Liver (tissue), 8 donors: ENCODE measurements at regions not wholly inside any gene's neighbourhood (a gene's known extent, or its start where the extent isn't known, plus 50 kb on each side); places are given as distances from the start of the nearest gene placed in this dataset.

Experiments
- DNase-seq: peaks from one replicate; pipeline ENCODE4 v3.0.0-alpha.2; 2017; ENCODE audit warnings: low spot score
- H3K27ac ChIP-seq, 2 donors: one replicate each; pipeline ENCODE4 v1.7.0; 2013; ENCODE audit warnings: inconsistent platforms in 2 of 2, low read length in 2 of 2, control low read depth in 1 of 2, low read depth in 1 of 2, mild to moderate bottlenecking in 1 of 2
- H3K27me3 ChIP-seq, 4 donors: one replicate each; pipeline versions ENCODE4 v1.6.1 to v1.7.0; 2013; ENCODE audit warnings: low read length in 3 of 4, inconsistent platforms in 1 of 4, mild to moderate bottlenecking in 1 of 4, moderate library complexity in 1 of 4; ENCODE audit not compliant: control insufficient read depth in 4 of 4, insufficient read depth in 4 of 4
- H3K36me3 ChIP-seq, 4 donors: one replicate each; pipeline versions ENCODE4 v1.6.1 to v1.7.0; 2013; ENCODE audit warnings: low read length in 3 of 4, mild to moderate bottlenecking in 3 of 4, low read depth in 1 of 4, moderate library complexity in 1 of 4; ENCODE audit not compliant: control insufficient read depth in 4 of 4, insufficient read depth in 3 of 4
- H3K4me1 ChIP-seq, 4 donors: one replicate each; pipeline versions ENCODE4 v1.6.1 to v1.7.0; 2013; ENCODE audit warnings: low read length in 3 of 4, mild to moderate bottlenecking in 3 of 4, moderate library complexity in 1 of 4; ENCODE audit not compliant: control insufficient read depth in 4 of 4, insufficient read depth in 4 of 4
- H3K4me3 ChIP-seq, 3 donors: one replicate each; pipeline versions ENCODE4 v1.6.1 to v1.7.0; 2013; ENCODE audit warnings: low read length in 3 of 3, control low read depth in 1 of 3, low read depth in 1 of 3, mild to moderate bottlenecking in 1 of 3
- H3K9ac ChIP-seq, 2 donors: one replicate each; pipeline ENCODE4 v1.7.0; 2013; ENCODE audit warnings: low read length in 2 of 2, mild to moderate bottlenecking in 2 of 2, moderate library complexity in 2 of 2, control low read depth in 1 of 2, low read depth in 1 of 2
- H3K9me3 ChIP-seq, 4 donors: one replicate each; pipeline versions ENCODE4 v1.6.1 to v1.7.0; 2013; ENCODE audit warnings: low read length in 3 of 4; ENCODE audit not compliant: control insufficient read depth in 4 of 4
- EGR1 ChIP-seq, 2 donors: IDR thresholded peaks; 2 replicates each; pipeline ENCODE4 v1.6.1; 2016 to 2018; ENCODE audit warnings: antibody characterized with exemption in 2 of 2, low read depth in 2 of 2
- FOXA1 ChIP-seq: IDR thresholded peaks from 2 replicates; pipeline ENCODE4 v1.6.1; 2016; ENCODE audit warnings: antibody characterized with exemption
- FOXA2 ChIP-seq: IDR thresholded peaks from 2 replicates; pipeline ENCODE4 v1.6.1; 2016; ENCODE audit warnings: antibody characterized with exemption
- GABPA ChIP-seq, 2 donors: IDR thresholded peaks in 1 of 2; conservative IDR thresholded peaks in 1 of 2; 2 replicates each; pipeline ENCODE4 v1.6.1; 2016; ENCODE audit warnings: antibody characterized with exemption in 2 of 2, mild to moderate bottlenecking in 1 of 2, moderate library complexity in 1 of 2
- JUND ChIP-seq, 2 donors: IDR thresholded peaks; 2 replicates each; pipeline ENCODE4 v1.6.1; 2016; ENCODE audit warnings: antibody characterized with exemption in 2 of 2
- MAX ChIP-seq: IDR thresholded peaks from 2 replicates; pipeline ENCODE4 v1.6.1; 2016; ENCODE audit warnings: antibody characterized with exemption
- NR2F2 ChIP-seq: IDR thresholded peaks from 2 replicates; pipeline ENCODE4 v1.6.1; 2016; ENCODE audit warnings: antibody characterized with exemption
- RAD21 ChIP-seq, 2 donors: IDR thresholded peaks; 2 replicates each; pipeline ENCODE4 v1.6.1; 2016; ENCODE audit warnings: antibody characterized with exemption in 2 of 2, mild to moderate bottlenecking in 2 of 2
- REST ChIP-seq: IDR thresholded peaks from 2 replicates; pipeline ENCODE4 v1.6.1; 2016; ENCODE audit warnings: antibody characterized with exemption, mild to moderate bottlenecking
- RXRA ChIP-seq, 2 donors: IDR thresholded peaks; 2 replicates each; pipeline ENCODE4 v1.6.1; 2017 to 2018; ENCODE audit warnings: antibody characterized with exemption in 2 of 2, mild to moderate bottlenecking in 1 of 2
- SP1 ChIP-seq: IDR thresholded peaks from 2 replicates; pipeline ENCODE4 v1.6.1; 2018; ENCODE audit warnings: antibody characterized with exemption, mild to moderate bottlenecking
- TAF1 ChIP-seq: conservative IDR thresholded peaks from 2 replicates; pipeline ENCODE4 v1.6.1; 2016; ENCODE audit warnings: antibody characterized with exemption, mild to moderate bottlenecking
- YY1 ChIP-seq: IDR thresholded peaks from 2 replicates; pipeline ENCODE4 v1.6.1; 2016; ENCODE audit warnings: antibody characterized with exemption, mild to moderate bottlenecking
- ZBTB33 ChIP-seq: IDR thresholded peaks from 2 replicates; pipeline ENCODE4 v1.6.1; 2016; ENCODE audit warnings: antibody characterized with exemption
- WGBS: extraction: QIAGEN DNeasy Blood & Tissue Kit; methylation state at CpG from one replicate; pipeline ENCODE4 v1.1.7; 2013; 5-methylcytosine and 5-hydroxymethylcytosine counted together
- TF ChIP-seq, protein P1 (sequence below): IDR thresholded peaks from 2 replicates; pipeline ENCODE4 v1.6.1; 2016; ENCODE audit warnings: antibody characterized with exemption
- TF ChIP-seq, protein P2 (sequence below): fragments of 150-350 bp; IDR thresholded peaks from 2 replicates; pipeline ENCODE4 v1.5.1; 2017; ENCODE audit warnings: improper control_type of control experiment, low read depth, low read length; ENCODE audit not compliant: missing input control
- donor health status: healthy.
- donor health status: healthy.
- donor health status: healthy.
- donor health status: healthy.
- donor health status: healthy.

- Histone ChIP-seq H3K4me1 (no peaks in the 10 kb centered on the region), H3K36me3 (no peaks in the 10 kb centered on the region), H3K9me3 (no peaks in the 10 kb centered on the region), H3K27ac (no peak overlapping the region), H3K4me3 (no peak overlapping the region), H3K9ac (no peak overlapping the region), H3K27me3 (no peaks in the 10 kb centered on the region)
- DNase-seq, result no peak
- no peak for TF ChIP-seq EGR1 (IDR thresholded peaks at IDR 0.05; ENCODE audit: low read depth in 2 of 2)
- no peak for TF ChIP-seq ZBTB33
- no peak for TF ChIP-seq REST
- TF ChIP-seq, protein P1, sequence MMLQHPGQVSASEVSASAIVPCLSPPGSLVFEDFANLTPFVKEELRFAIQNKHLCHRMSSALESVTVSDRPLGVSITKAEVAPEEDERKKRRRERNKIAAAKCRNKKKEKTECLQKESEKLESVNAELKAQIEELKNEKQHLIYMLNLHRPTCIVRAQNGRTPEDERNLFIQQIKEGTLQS, result no peak
- 64% methylated on average over 15 of the region's 15 CpGs for WGBS
These were observed 131.2 kb upstream of the RPS6KA2 start for GRCh38 chr6:166758136-166758704.

DNA sequence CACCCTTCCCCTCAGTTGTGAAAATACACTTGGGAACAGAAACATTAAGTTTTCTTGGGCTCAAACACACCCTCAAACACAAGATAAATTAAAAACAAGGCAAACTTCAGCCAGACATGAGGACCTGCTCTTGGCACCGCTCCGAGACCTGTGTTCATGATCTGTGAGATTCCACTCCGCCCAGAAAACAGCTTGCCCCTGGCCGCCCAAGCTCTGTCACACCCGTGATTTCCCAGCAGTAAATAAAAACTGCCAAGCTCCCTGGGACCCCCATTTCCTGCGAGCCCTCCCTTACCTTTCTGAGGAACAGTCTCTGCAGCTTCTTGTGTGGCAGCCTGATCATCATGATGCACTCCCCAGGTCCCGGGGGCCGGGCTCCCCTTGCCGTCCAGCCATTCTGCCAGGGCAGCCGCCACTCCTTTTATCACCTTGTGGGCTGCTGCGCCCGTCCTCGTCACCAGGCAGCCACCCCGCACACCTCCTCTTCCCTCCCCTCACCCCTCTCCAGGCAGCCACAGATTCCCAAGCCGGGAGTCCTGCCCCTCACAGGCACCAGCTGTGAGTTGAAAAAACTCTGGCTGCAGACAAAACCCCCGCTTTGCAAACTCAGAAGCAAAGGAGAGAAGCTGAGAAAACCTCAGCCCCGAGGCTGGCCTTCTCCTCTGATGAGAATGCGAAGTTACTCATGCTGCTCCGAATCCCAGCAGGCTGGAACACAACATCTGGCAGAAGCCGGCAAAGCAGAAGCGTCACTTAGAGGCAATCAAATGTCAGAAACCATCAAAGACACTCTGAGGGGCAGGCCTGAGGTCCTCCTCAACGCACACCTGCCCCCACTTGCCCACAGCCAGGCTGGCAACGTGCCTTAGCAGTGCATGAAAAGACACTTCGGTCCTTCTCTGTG is 130.4 kb upstream of the RPS6KA2 start:
- DNase-seq, result no peak
- Histone ChIP-seq H3K4me1 (no peaks in the 10 kb centered on the region), H3K4me3 (no peak overlapping the region), H3K9ac (no peak overlapping the region), H3K27ac (no peak overlapping the region), H3K27me3 (no peaks in the 10 kb centered on the region), H3K9me3 (no peaks in the 10 kb centered on the region), H3K36me3 (no peaks in the 10 kb centered on the region)
- 21% methylated on average over 24 of the region's 24 CpGs for WGBS
- TF ChIP-seq YY1, result no peak
- TF ChIP-seq NR2F2, result no peak
- no peak for TF ChIP-seq MAX
- TF ChIP-seq GABPA (IDR thresholded peaks at IDR 0.05 in 1 of 2, conservative IDR thresholded peaks at IDR 0.05 in 1 of 2), result no peak
- TF ChIP-seq ZBTB33, result no peak
- TF ChIP-seq FOXA1, result no peak
- TF ChIP-seq FOXA2, result no peak
- TF ChIP-seq TAF1, result no peak
- TF ChIP-seq JUND (IDR thresholded peaks at IDR 0.05), result no peak
- TF ChIP-seq, protein P2, sequence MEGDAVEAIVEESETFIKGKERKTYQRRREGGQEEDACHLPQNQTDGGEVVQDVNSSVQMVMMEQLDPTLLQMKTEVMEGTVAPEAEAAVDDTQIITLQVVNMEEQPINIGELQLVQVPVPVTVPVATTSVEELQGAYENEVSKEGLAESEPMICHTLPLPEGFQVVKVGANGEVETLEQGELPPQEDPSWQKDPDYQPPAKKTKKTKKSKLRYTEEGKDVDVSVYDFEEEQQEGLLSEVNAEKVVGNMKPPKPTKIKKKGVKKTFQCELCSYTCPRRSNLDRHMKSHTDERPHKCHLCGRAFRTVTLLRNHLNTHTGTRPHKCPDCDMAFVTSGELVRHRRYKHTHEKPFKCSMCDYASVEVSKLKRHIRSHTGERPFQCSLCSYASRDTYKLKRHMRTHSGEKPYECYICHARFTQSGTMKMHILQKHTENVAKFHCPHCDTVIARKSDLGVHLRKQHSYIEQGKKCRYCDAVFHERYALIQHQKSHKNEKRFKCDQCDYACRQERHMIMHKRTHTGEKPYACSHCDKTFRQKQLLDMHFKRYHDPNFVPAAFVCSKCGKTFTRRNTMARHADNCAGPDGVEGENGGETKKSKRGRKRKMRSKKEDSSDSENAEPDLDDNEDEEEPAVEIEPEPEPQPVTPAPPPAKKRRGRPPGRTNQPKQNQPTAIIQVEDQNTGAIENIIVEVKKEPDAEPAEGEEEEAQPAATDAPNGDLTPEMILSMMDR, result no peak
- TF ChIP-seq REST, result no peak
- no peak for TF ChIP-seq SP1
- TF ChIP-seq, protein P1, result no peak
- no peak for TF ChIP-seq RAD21 (IDR thresholded peaks at IDR 0.05)
- TF ChIP-seq RXRA (IDR thresholded peaks at IDR 0.05), result no peak
